ENCODE measurements at regions not wholly inside any gene's neighbourhood (a gene's known extent, or its start where the extent isn't known, plus 50 kb on each side); places are given as distances from the start of the nearest gene placed in this dataset.

DNA sequence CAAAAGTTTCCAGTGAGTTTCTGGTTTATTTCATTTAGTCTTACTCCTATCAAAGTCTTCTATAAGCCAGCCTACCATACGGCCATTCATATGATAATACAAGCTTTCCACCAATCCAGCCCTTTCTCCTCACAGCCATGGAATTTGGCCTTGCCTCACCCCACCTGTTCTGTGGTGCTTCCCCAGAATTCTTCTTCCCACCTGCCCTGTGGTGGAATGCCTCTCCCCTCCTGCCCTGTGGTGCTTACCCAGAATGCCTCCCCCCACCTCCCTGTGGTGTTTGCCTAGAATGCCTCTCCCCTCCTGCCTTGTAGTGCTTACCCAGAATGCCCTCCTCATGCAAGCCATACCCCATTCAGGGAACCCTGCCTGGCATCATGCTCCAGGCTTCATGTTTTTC lies 90.3 kb upstream of the APC start:
- Histone ChIP-seq H3K9ac (ENCODE audit: insufficient read depth in 1 of 2, low read depth in 2 of 2, low read length in 2 of 2) (no peak overlapping the region), H3K4me1 (replicated peaks in 1 of 2; ENCODE audit: control insufficient read depth in 2 of 2, insufficient read depth in 2 of 2, low read length in 2 of 2) (no peaks in the 10 kb centered on the region; a peak in 1 of 5 replicates), H3K4me3 (no peak overlapping the region), H3K27me3 (ENCODE audit: control insufficient read depth in 2 of 2, insufficient read depth in 2 of 2, low read length in 2 of 2) (peaks cover 15 to 25% of the 10 kb centered on the region in 2 experiments; a peak in 4 of 5 replicates), H3K27ac (ENCODE audit: extremely low read depth, low read depth, low read length) (no peak overlapping the region), H3K36me3 (ENCODE audit: control insufficient read depth, insufficient read depth, low read length) (no peaks in the 10 kb centered on the region), H4K20me1 (replicated peaks; ENCODE audit: control insufficient read depth, insufficient read depth, low read length) (no peaks in the 10 kb centered on the region), H3K9me3 (replicated peaks; ENCODE audit: control insufficient read depth, insufficient read depth, low read depth, low read length) (peaks cover 2% of the 10 kb centered on the region; the same call in 1 of the 2 replicates), H3K4me2 (ENCODE audit: insufficient read depth, low read length) (no peak overlapping the region), H3K79me2 (ENCODE audit: control insufficient read depth, insufficient read depth, low read length) (no peaks in the 10 kb centered on the region), H2AFZ (ENCODE audit: low read depth, low read length) (no peak overlapping the region), H3K9me1 (ENCODE audit: control insufficient read depth, insufficient read depth, low read length) (no peaks in the 10 kb centered on the region)
- ChIA-PET POLR2A (interaction anchor here (0.6 kb wide), 2 partner anchors 34 to 486 kb away, joined by 3 read pairs; no protein-coding TSS in a partner anchor), CTCF (ENCODE audit: low intra/inter-chr PET ratio) (no interaction called here)
- ATAC-seq (no peak), FAIRE-seq (no peak), DNase-seq (ENCODE audit: extremely low read depth in 1 of 4, low spot score in 3 of 4) (no peak)
- WGBS (ENCODE audit: insufficient coverage, low coverage, missing lambda C conversion rate), result 0% methylated on average over 1 of the region's 1 CpG
- BruUV-seq (replicated peaks), result no TSS peak
- no peak for TF ChIP-seq HCFC1 (IDR thresholded peaks at IDR 0.05; ENCODE audit: low read depth, low read length)
- TF ChIP-seq NR1H2 (CRISPR knock-in tag; IDR thresholded peaks at IDR 0.05), result no peak
- no peak for TF ChIP-seq ERF (CRISPR knock-in tag; IDR thresholded peaks at IDR 0.05)
- no peak for TF ChIP-seq KAT8 (IDR thresholded peaks at IDR 0.05; ENCODE audit: low read depth)
- TF ChIP-seq NELFE (IDR thresholded peaks at IDR 0.05; ENCODE audit: insufficient read depth, insufficient read length), result no peak
- no peak for TF ChIP-seq XRCC4 (IDR thresholded peaks at IDR 0.05; ENCODE audit: extremely low read depth, insufficient read depth, insufficient read length)
- TF ChIP-seq, protein P1, sequence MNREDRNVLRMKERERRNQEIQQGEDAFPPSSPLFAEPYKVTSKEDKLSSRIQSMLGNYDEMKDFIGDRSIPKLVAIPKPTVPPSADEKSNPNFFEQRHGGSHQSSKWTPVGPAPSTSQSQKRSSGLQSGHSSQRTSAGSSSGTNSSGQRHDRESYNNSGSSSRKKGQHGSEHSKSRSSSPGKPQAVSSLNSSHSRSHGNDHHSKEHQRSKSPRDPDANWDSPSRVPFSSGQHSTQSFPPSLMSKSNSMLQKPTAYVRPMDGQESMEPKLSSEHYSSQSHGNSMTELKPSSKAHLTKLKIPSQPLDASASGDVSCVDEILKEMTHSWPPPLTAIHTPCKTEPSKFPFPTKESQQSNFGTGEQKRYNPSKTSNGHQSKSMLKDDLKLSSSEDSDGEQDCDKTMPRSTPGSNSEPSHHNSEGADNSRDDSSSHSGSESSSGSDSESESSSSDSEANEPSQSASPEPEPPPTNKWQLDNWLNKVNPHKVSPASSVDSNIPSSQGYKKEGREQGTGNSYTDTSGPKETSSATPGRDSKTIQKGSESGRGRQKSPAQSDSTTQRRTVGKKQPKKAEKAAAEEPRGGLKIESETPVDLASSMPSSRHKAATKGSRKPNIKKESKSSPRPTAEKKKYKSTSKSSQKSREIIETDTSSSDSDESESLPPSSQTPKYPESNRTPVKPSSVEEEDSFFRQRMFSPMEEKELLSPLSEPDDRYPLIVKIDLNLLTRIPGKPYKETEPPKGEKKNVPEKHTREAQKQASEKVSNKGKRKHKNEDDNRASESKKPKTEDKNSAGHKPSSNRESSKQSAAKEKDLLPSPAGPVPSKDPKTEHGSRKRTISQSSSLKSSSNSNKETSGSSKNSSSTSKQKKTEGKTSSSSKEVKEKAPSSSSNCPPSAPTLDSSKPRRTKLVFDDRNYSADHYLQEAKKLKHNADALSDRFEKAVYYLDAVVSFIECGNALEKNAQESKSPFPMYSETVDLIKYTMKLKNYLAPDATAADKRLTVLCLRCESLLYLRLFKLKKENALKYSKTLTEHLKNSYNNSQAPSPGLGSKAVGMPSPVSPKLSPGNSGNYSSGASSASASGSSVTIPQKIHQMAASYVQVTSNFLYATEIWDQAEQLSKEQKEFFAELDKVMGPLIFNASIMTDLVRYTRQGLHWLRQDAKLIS (CRISPR knock-in tag; IDR thresholded peaks at IDR 0.05), result no peak
- TF ChIP-seq, protein P2, sequence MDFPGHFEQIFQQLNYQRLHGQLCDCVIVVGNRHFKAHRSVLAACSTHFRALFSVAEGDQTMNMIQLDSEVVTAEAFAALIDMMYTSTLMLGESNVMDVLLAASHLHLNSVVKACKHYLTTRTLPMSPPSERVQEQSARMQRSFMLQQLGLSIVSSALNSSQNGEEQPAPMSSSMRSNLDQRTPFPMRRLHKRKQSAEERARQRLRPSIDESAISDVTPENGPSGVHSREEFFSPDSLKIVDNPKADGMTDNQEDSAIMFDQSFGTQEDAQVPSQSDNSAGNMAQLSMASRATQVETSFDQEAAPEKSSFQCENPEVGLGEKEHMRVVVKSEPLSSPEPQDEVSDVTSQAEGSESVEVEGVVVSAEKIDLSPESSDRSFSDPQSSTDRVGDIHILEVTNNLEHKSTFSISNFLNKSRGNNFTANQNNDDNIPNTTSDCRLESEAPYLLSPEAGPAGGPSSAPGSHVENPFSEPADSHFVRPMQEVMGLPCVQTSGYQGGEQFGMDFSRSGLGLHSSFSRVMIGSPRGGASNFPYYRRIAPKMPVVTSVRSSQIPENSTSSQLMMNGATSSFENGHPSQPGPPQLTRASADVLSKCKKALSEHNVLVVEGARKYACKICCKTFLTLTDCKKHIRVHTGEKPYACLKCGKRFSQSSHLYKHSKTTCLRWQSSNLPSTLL (IDR thresholded peaks at IDR 0.05), result no peak
- no peak for TF ChIP-seq TAF9B (IDR thresholded peaks at IDR 0.05; ENCODE audit: partially characterized antibody)
- no peak for TF ChIP-seq PHF8 (IDR thresholded peaks at IDR 0.05; ENCODE audit: borderline replicate concordance, low read length)
- intact Hi-C loops (cut with micrococcal nuclease) (no loop called here), in situ Hi-C loops (cut with MboI) (no loop called here)
